ENCODE measurements at regions not wholly inside any gene's neighbourhood (a gene's known extent, or its start where the extent isn't known, plus 50 kb on each side); places are given as distances from the start of the nearest gene placed in this dataset.

GRCh38 chr5:96079962-96080361, 118.3 kb upstream of the ELL2 start:
- H3K27me3 ChIP-seq (ENCODE audit: control insufficient read depth in 1 of 2, insufficient read depth in 1 of 2, low read length in 2 of 2) = no peaks in the 10 kb centered on the region
- no peak overlapping the region for H2BK12ac ChIP-seq (ENCODE audit: low read length in 2 of 2)
- no peaks in the 10 kb centered on the region for H3K79me1 ChIP-seq (replicated peaks; ENCODE audit: low read length, poor library complexity, severe bottlenecking)
- no peak overlapping the region for H3K18ac ChIP-seq (ENCODE audit: low read depth in 1 of 2, low read length in 2 of 2)
- no peak overlapping the region for H3K27ac ChIP-seq (ENCODE audit: low read length, poor library complexity, severe bottlenecking)
- no peak overlapping the region for H2AK5ac ChIP-seq (ENCODE audit: low read length, severe bottlenecking)
- H3K9ac ChIP-seq (ENCODE audit: low read length) = peak overlapping the region; percentile 67
- no peak overlapping the region for H3K4ac ChIP-seq (ENCODE audit: low read depth in 1 of 2, low read length in 2 of 2)
- no peaks in the 10 kb centered on the region for H3K36me3 ChIP-seq (ENCODE audit: control insufficient read depth in 1 of 2, insufficient read depth in 2 of 2, low read depth in 1 of 2, low read length in 2 of 2)
- no peak overlapping the region for H3K4me2 ChIP-seq (ENCODE audit: low read length, poor library complexity, severe bottlenecking)
- H4K8ac ChIP-seq (ENCODE audit: low read length) = no peak overlapping the region
- H3K23ac ChIP-seq (ENCODE audit: low read length in 2 of 2) = no peak overlapping the region
- DNase-seq = no peak
- H4K91ac ChIP-seq (ENCODE audit: low read length) = no peak overlapping the region
- no peak overlapping the region for H3K4me3 ChIP-seq (ENCODE audit: insufficient read depth in 1 of 2, low read depth in 1 of 2, low read length in 2 of 2)
- no CpG with 5 or more reads among the region's 2 CpGs for WGBS
- H3K9me3 ChIP-seq (ENCODE audit: control insufficient read depth, low read length) = no peaks in the 10 kb centered on the region
- no peaks in the 10 kb centered on the region for H3K4me1 ChIP-seq (ENCODE audit: control insufficient read depth, insufficient read depth, low read depth, low read length)
- no peak overlapping the region for H2AFZ ChIP-seq (ENCODE audit: low read depth, low read length)
- H2BK5ac ChIP-seq (ENCODE audit: low read depth, low read length, poor library complexity, severe bottlenecking) = no peak overlapping the region
- no peak overlapping the region for H3K14ac ChIP-seq (ENCODE audit: low read length in 2 of 2)
- no peak overlapping the region for H2BK120ac ChIP-seq (ENCODE audit: low read depth, low read length)
- H2BK15ac ChIP-seq (ENCODE audit: low read depth, poor library complexity, severe bottlenecking) = no peak overlapping the region

DNA sequence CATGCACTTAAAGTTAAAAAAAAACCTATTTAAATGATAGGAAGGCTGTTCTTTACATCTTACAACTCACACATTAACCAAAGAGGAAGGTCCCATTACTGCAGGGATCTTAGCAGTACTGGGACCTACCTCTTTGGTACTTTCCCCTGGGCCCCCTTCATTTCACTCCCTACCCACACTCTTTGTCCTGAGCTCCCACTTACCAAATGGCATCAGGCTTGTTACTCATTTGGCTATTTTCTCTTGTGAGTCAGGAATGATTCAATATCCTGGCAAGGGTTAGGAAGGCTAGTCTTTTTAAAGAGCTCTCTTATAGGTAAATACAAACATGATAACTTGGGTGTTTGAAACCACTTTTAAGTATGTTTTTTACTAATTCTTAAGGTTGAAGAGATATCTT, 117.4 kb upstream of the ELL2 start:
- no peak overlapping the region for H2BK5ac ChIP-seq (ENCODE audit: low read depth, low read length, poor library complexity, severe bottlenecking)
- H3K4me3 ChIP-seq (ENCODE audit: insufficient read depth in 1 of 2, low read depth in 1 of 2, low read length in 2 of 2) = no peak overlapping the region
- H3K79me1 ChIP-seq (replicated peaks; ENCODE audit: low read length, poor library complexity, severe bottlenecking) = no peaks in the 10 kb centered on the region
- H2AK5ac ChIP-seq (ENCODE audit: low read length, severe bottlenecking) = no peak overlapping the region
- no peak overlapping the region for H2BK120ac ChIP-seq (ENCODE audit: low read depth, low read length)
- H3K18ac ChIP-seq (ENCODE audit: low read depth in 1 of 2, low read length in 2 of 2) = peak overlapping the region in 1 of 2 experiments; percentile 68
- H3K4ac ChIP-seq (ENCODE audit: low read depth in 1 of 2, low read length in 2 of 2) = no peak overlapping the region
- H3K14ac ChIP-seq (ENCODE audit: low read length in 2 of 2) = no peak overlapping the region
- peak overlapping the region in 1 of 2 experiments; percentile 68 for H2BK12ac ChIP-seq (ENCODE audit: low read length in 2 of 2)
- H3K9ac ChIP-seq (ENCODE audit: low read length) = peak overlapping the region; percentile 67
- peak overlapping the region; percentile 18 for H3K27ac ChIP-seq (ENCODE audit: low read length, poor library complexity, severe bottlenecking)
- no peak overlapping the region for H4K91ac ChIP-seq (ENCODE audit: low read length)
- H2AFZ ChIP-seq (ENCODE audit: low read depth, low read length) = no peak overlapping the region
- H3K4me2 ChIP-seq (ENCODE audit: low read length, poor library complexity, severe bottlenecking) = no peak overlapping the region
- H3K23ac ChIP-seq (ENCODE audit: low read length in 2 of 2) = no peak overlapping the region
- DNase-seq = peak; percentile 91
- H2BK15ac ChIP-seq (ENCODE audit: low read depth, poor library complexity, severe bottlenecking) = no peak overlapping the region
- H4K8ac ChIP-seq (ENCODE audit: low read length) = no peak overlapping the region
- H3K9me3 ChIP-seq (ENCODE audit: control insufficient read depth, low read length) = no peaks in the 10 kb centered on the region
- H3K27me3 ChIP-seq (ENCODE audit: control insufficient read depth in 1 of 2, insufficient read depth in 1 of 2, low read length in 2 of 2) = no peaks in the 10 kb centered on the region
- no peaks in the 10 kb centered on the region for H3K4me1 ChIP-seq (ENCODE audit: control insufficient read depth, insufficient read depth, low read depth, low read length)
- H3K36me3 ChIP-seq (ENCODE audit: control insufficient read depth in 1 of 2, insufficient read depth in 2 of 2, low read depth in 1 of 2, low read length in 2 of 2) = no peaks in the 10 kb centered on the region

DNA sequence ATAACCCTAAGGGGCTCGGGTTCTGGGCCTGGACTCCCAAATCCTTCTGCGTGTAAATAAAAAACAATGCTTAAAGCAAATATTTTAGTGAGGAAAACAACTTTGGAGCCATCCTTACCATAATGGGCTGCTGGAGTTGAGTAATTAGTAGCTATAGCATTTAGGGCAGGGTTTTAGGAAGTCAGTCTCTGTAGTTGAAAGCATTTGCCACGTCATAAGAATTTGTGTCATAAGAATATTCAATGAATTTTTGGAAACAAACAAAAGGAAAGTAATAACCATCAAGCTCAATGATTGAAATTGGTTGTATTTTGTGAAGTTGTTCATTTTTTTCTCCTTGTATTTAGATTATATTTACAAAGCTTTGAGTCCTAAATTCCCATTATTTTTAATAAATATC, 114.8 kb upstream of the ELL2 start:
- H3K18ac ChIP-seq (ENCODE audit: low read depth in 1 of 2, low read length in 2 of 2) = no peak overlapping the region
- no peak overlapping the region for H3K4me3 ChIP-seq (ENCODE audit: insufficient read depth in 1 of 2, low read depth in 1 of 2, low read length in 2 of 2)
- no peak overlapping the region for H4K91ac ChIP-seq (ENCODE audit: low read length)
- no peak overlapping the region for H4K8ac ChIP-seq (ENCODE audit: low read length)
- no peak overlapping the region for H2BK120ac ChIP-seq (ENCODE audit: low read depth, low read length)
- no peak overlapping the region for H3K9ac ChIP-seq (ENCODE audit: low read length)
- H3K79me1 ChIP-seq (replicated peaks; ENCODE audit: low read length, poor library complexity, severe bottlenecking) = no peaks in the 10 kb centered on the region
- H3K14ac ChIP-seq (ENCODE audit: low read length in 2 of 2) = no peak overlapping the region
- H2BK5ac ChIP-seq (ENCODE audit: low read depth, low read length, poor library complexity, severe bottlenecking) = no peak overlapping the region
- no peak overlapping the region for H2BK15ac ChIP-seq (ENCODE audit: low read depth, poor library complexity, severe bottlenecking)
- no peaks in the 10 kb centered on the region for H3K4me1 ChIP-seq (ENCODE audit: control insufficient read depth, insufficient read depth, low read depth, low read length)
- H2AFZ ChIP-seq (ENCODE audit: low read depth, low read length) = no peak overlapping the region
- no peak overlapping the region for H2BK12ac ChIP-seq (ENCODE audit: low read length in 2 of 2)
- 100% methylated on average over 2 of the region's 3 CpGs for WGBS
- DNase-seq = no peak
- no peaks in the 10 kb centered on the region for H3K27me3 ChIP-seq (ENCODE audit: control insufficient read depth in 1 of 2, insufficient read depth in 1 of 2, low read length in 2 of 2)
- no peak overlapping the region for H3K23ac ChIP-seq (ENCODE audit: low read length in 2 of 2)
- H3K27ac ChIP-seq (ENCODE audit: low read length, poor library complexity, severe bottlenecking) = no peak overlapping the region
- no peaks in the 10 kb centered on the region for H3K9me3 ChIP-seq (ENCODE audit: control insufficient read depth, low read length)
- no peak overlapping the region for H3K4ac ChIP-seq (ENCODE audit: low read depth in 1 of 2, low read length in 2 of 2)
- H3K36me3 ChIP-seq (ENCODE audit: control insufficient read depth in 1 of 2, insufficient read depth in 2 of 2, low read depth in 1 of 2, low read length in 2 of 2) = no peaks in the 10 kb centered on the region
- H3K4me2 ChIP-seq (ENCODE audit: low read length, poor library complexity, severe bottlenecking) = no peak overlapping the region
- no peak overlapping the region for H2AK5ac ChIP-seq (ENCODE audit: low read length, severe bottlenecking)

DNA sequence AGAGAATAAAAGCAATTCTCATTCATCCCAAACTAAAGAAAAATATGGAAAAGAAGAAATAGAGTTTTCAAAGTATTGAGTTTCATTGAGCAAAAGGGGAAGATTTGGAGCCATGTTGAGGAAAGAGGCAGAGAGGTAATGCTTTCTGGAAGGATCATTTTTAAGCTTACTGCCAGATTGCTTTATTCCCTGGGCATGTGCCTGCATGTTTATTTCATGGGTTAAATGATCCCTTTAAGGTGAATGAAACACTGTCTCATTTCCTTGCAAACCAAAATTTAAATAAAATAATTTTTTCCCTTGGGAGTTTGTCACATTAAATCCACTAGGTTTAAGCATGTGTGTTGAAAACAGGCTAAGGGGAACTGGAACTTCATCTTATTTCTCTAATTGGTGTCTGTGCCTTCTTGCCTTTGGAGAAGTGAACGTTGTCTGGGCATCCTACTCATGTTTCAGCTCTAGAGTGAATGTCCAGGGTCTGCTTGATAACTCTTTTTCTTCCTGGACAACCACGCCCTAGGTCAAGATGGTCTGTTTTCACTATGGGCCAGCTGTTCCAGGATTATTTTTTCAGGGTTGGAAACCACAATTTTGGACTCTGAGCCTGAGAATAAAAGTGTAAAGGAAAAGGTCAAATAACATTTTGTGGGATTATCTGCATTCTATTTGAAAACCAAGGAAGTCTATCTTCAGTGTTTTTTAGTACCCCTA, 114.1 kb upstream of the ELL2 start:
- Histone ChIP-seq H2BK12ac (ENCODE audit: low read length in 2 of 2) (no peak overlapping the region), H3K18ac (ENCODE audit: low read depth in 1 of 2, low read length in 2 of 2) (no peak overlapping the region), H2BK15ac (ENCODE audit: low read depth, poor library complexity, severe bottlenecking) (no peak overlapping the region), H3K9me3 (ENCODE audit: control insufficient read depth, low read length) (no peaks in the 10 kb centered on the region), H4K91ac (ENCODE audit: low read length) (no peak overlapping the region), H3K36me3 (ENCODE audit: control insufficient read depth in 1 of 2, insufficient read depth in 2 of 2, low read depth in 1 of 2, low read length in 2 of 2) (no peaks in the 10 kb centered on the region), H3K9ac (ENCODE audit: low read length) (no peak overlapping the region), H3K79me1 (replicated peaks; ENCODE audit: low read length, poor library complexity, severe bottlenecking) (no peaks in the 10 kb centered on the region), H3K4me1 (ENCODE audit: control insufficient read depth, insufficient read depth, low read depth, low read length) (no peaks in the 10 kb centered on the region), H2AFZ (ENCODE audit: low read depth, low read length) (no peak overlapping the region), H3K4me2 (ENCODE audit: low read length, poor library complexity, severe bottlenecking) (no peak overlapping the region), H3K23ac (ENCODE audit: low read length in 2 of 2) (no peak overlapping the region), H2BK120ac (ENCODE audit: low read depth, low read length) (no peak overlapping the region), H4K8ac (ENCODE audit: low read length) (no peak overlapping the region), H3K4me3 (ENCODE audit: insufficient read depth in 1 of 2, low read depth in 1 of 2, low read length in 2 of 2) (no peak overlapping the region), H3K4ac (ENCODE audit: low read depth in 1 of 2, low read length in 2 of 2) (peak overlapping the region in 1 of 2 experiments; percentile 67), H3K27ac (ENCODE audit: low read length, poor library complexity, severe bottlenecking) (no peak overlapping the region), H2BK5ac (ENCODE audit: low read depth, low read length, poor library complexity, severe bottlenecking) (no peak overlapping the region), H3K27me3 (ENCODE audit: control insufficient read depth in 1 of 2, insufficient read depth in 1 of 2, low read length in 2 of 2) (no peaks in the 10 kb centered on the region), H2AK5ac (ENCODE audit: low read length, severe bottlenecking) (no peak overlapping the region), H3K14ac (ENCODE audit: low read length in 2 of 2) (no peak overlapping the region)
- no peak for DNase-seq
- WGBS = 89% methylated on average over 2 of the region's 2 CpGs
